ENCODE measurements at regions not wholly inside any gene's neighbourhood (a gene's known extent, or its start where the extent isn't known, plus 50 kb on each side); places are given as distances from the start of the nearest gene placed in this dataset.
"Not testable (repeated sequence)": the region's sequence is repeated elsewhere in the genome, so short reads cannot be mapped to it uniquely, and the experiment has no call there.

- Mint-ChIP-seq H3K4me1 (no peaks in the 10 kb centered on the region), H3K9me3 (ENCODE audit: insufficient read depth) (peaks cover 1% of the 10 kb centered on the region), H3K4me3 (no peak overlapping the region), H3K27ac (no peak overlapping the region), H3K27me3 (no peaks in the 10 kb centered on the region)
- no peaks in the 10 kb centered on the region for H3K27me3 ChIP-seq (replicated peaks in 1 of 4; ENCODE audit: control extremely low read depth in 1 of 4, control insufficient read depth in 3 of 4, insufficient read depth in 4 of 4, low read length in 3 of 4)
- WGBS (ENCODE audit: insufficient coverage): no CpG with 5 or more reads among the region's 3 CpGs
- no peak overlapping the region for H3K4me3 ChIP-seq (ENCODE audit: control extremely low read depth in 1 of 5, extremely low read depth in 1 of 5, insufficient read depth in 1 of 5, low read depth in 2 of 5, low read length in 4 of 5)
- H3K4me1 ChIP-seq (ENCODE audit: control insufficient read depth in 2 of 2, insufficient read depth in 2 of 2, low read length in 2 of 2): no peaks in the 10 kb centered on the region
- H3K9me3 ChIP-seq (ENCODE audit: control extremely low read depth in 1 of 3, control insufficient read depth in 2 of 3, insufficient read depth in 1 of 3, low read length in 2 of 3): no peaks in the 10 kb centered on the region
- no peak overlapping the region for H2AFZ ChIP-seq (ENCODE audit: insufficient read depth, low read depth, low read length, poor library complexity, severe bottlenecking)
- no peaks in the 10 kb centered on the region for H4K20me1 ChIP-seq (ENCODE audit: control insufficient read depth, insufficient read depth, low read length, poor library complexity, severe bottlenecking)
- H3K36me3 ChIP-seq (replicated peaks in 1 of 2; ENCODE audit: control extremely low read depth in 1 of 2, control insufficient read depth in 1 of 2, extremely low read depth in 1 of 2, insufficient read depth in 2 of 2, low read length in 1 of 2): no peaks in the 10 kb centered on the region
- H3K79me2 ChIP-seq (ENCODE audit: control insufficient read depth, insufficient read depth, low read length): no peaks in the 10 kb centered on the region
- H3K4me2 ChIP-seq (replicated peaks; ENCODE audit: low read depth, low read length, poor library complexity, severe bottlenecking): no peak overlapping the region
- H3K9ac ChIP-seq (ENCODE audit: low read length): no peak overlapping the region
- ATAC-seq (ENCODE audit: low read depth) (no peak), DNase-seq (no peak)
- CTCF ChIA-PET: no interaction called here
- intact Hi-C loops (cut with micrococcal nuclease): no loop called here
- POLR2A ChIA-PET: no interaction called here
- TF ChIP-seq EZH2 (IDR thresholded peaks at IDR 0.05; ENCODE audit: borderline replicate concordance, insufficient read depth, low read depth, low read length, poor library complexity, severe bottlenecking) (no peak), CTCF (IDR thresholded peaks at IDR 0.05) (no peak)
- no peak overlapping the region for H3K27ac ChIP-seq (ENCODE audit: low read length in 2 of 2)
Measured at GRCh38 chr19:30288911-30289310, 83.3 kb upstream of the ZNF536 start.

GRCh38 chr19:30289336-30289735, 82.8 kb upstream of the ZNF536 start:
- no peaks in the 10 kb centered on the region for H3K79me2 ChIP-seq (ENCODE audit: control insufficient read depth, insufficient read depth, low read length)
- H3K4me3 ChIP-seq (ENCODE audit: control extremely low read depth in 1 of 5, extremely low read depth in 1 of 5, insufficient read depth in 1 of 5, low read depth in 2 of 5, low read length in 4 of 5): no peak overlapping the region
- CTCF ChIA-PET: no interaction called here
- H3K27me3 ChIP-seq (replicated peaks in 1 of 4; ENCODE audit: control extremely low read depth in 1 of 4, control insufficient read depth in 3 of 4, insufficient read depth in 4 of 4, low read length in 3 of 4): no peaks in the 10 kb centered on the region
- 86% methylated on average over 5 of the region's 9 CpGs for WGBS (ENCODE audit: insufficient coverage)
- H3K27ac ChIP-seq (ENCODE audit: low read length in 2 of 2): no peak overlapping the region
- no peak overlapping the region for H3K4me2 ChIP-seq (replicated peaks; ENCODE audit: low read depth, low read length, poor library complexity, severe bottlenecking)
- H3K4me1 ChIP-seq (ENCODE audit: control insufficient read depth in 2 of 2, insufficient read depth in 2 of 2, low read length in 2 of 2): no peaks in the 10 kb centered on the region
- ATAC-seq (ENCODE audit: low read depth) (no peak), DNase-seq (no peak)
- no peak overlapping the region for H2AFZ ChIP-seq (ENCODE audit: insufficient read depth, low read depth, low read length, poor library complexity, severe bottlenecking)
- Mint-ChIP-seq H3K9me3 (ENCODE audit: insufficient read depth) (peaks cover 1% of the 10 kb centered on the region), H3K4me3 (no peak overlapping the region), H3K27me3 (no peaks in the 10 kb centered on the region), H3K4me1 (no peaks in the 10 kb centered on the region), H3K27ac (no peak overlapping the region)
- H3K36me3 ChIP-seq (replicated peaks in 1 of 2; ENCODE audit: control extremely low read depth in 1 of 2, control insufficient read depth in 1 of 2, extremely low read depth in 1 of 2, insufficient read depth in 2 of 2, low read length in 1 of 2): no peaks in the 10 kb centered on the region
- intact Hi-C loops (cut with micrococcal nuclease): no loop called here
- POLR2A ChIA-PET: no interaction called here
- no peak overlapping the region for H3K9ac ChIP-seq (ENCODE audit: low read length)
- H3K9me3 ChIP-seq (ENCODE audit: control extremely low read depth in 1 of 3, control insufficient read depth in 2 of 3, insufficient read depth in 1 of 3, low read length in 2 of 3): no peaks in the 10 kb centered on the region
- TF ChIP-seq CTCF (IDR thresholded peaks at IDR 0.05): no peak
- no peak for TF ChIP-seq EZH2 (IDR thresholded peaks at IDR 0.05; ENCODE audit: borderline replicate concordance, insufficient read depth, low read depth, low read length, poor library complexity, severe bottlenecking)
- no peaks in the 10 kb centered on the region for H4K20me1 ChIP-seq (ENCODE audit: control insufficient read depth, insufficient read depth, low read length, poor library complexity, severe bottlenecking)

GRCh38 chr19:30290805-30291204, 81.4 kb upstream of the ZNF536 start:
- H3K9me3 Mint-ChIP-seq (ENCODE audit: insufficient read depth); H4K20me1 ChIP-seq (ENCODE audit: control insufficient read depth, insufficient read depth, low read length, poor library complexity, severe bottlenecking); H3K27me3 Mint-ChIP-seq; H2AFZ ChIP-seq (ENCODE audit: insufficient read depth, low read depth, low read length, poor library complexity, severe bottlenecking); H3K27ac ChIP-seq (ENCODE audit: low read length in 2 of 2); H3K36me3 ChIP-seq (replicated peaks in 1 of 2; ENCODE audit: control extremely low read depth in 1 of 2, control insufficient read depth in 1 of 2, extremely low read depth in 1 of 2, insufficient read depth in 2 of 2, low read length in 1 of 2); POLR2A ChIA-PET; H3K9ac ChIP-seq (ENCODE audit: low read length); H3K27ac Mint-ChIP-seq; H3K4me3 ChIP-seq (ENCODE audit: control extremely low read depth in 1 of 5, extremely low read depth in 1 of 5, insufficient read depth in 1 of 5, low read depth in 2 of 5, low read length in 4 of 5); DNase-seq; intact Hi-C loops (cut with micrococcal nuclease); CTCF ChIA-PET; H3K27me3 ChIP-seq (replicated peaks in 1 of 4; ENCODE audit: control extremely low read depth in 1 of 4, control insufficient read depth in 3 of 4, insufficient read depth in 4 of 4, low read length in 3 of 4); H3K79me2 ChIP-seq (ENCODE audit: control insufficient read depth, insufficient read depth, low read length); H3K4me1 Mint-ChIP-seq; H3K9me3 ChIP-seq (ENCODE audit: control extremely low read depth in 1 of 3, control insufficient read depth in 2 of 3, insufficient read depth in 1 of 3, low read length in 2 of 3); ATAC-seq (ENCODE audit: low read depth); H3K4me2 ChIP-seq (replicated peaks; ENCODE audit: low read depth, low read length, poor library complexity, severe bottlenecking); H3K4me3 Mint-ChIP-seq; H3K4me1 ChIP-seq (ENCODE audit: control insufficient read depth in 2 of 2, insufficient read depth in 2 of 2, low read length in 2 of 2): not testable (repeated sequence)
